Fibroblast of peridontal ligament (primary cell): ENCODE measurements at regions not wholly inside any gene's neighbourhood (a gene's known extent, or its start where the extent isn't known, plus 50 kb on each side); places are given as distances from the start of the nearest gene placed in this dataset.

Experiments
- DNase-seq: peaks from one replicate; pipeline ENCODE4 v3.0.0-alpha.2; 2010; ENCODE audit errors: extremely low read depth

DNA sequence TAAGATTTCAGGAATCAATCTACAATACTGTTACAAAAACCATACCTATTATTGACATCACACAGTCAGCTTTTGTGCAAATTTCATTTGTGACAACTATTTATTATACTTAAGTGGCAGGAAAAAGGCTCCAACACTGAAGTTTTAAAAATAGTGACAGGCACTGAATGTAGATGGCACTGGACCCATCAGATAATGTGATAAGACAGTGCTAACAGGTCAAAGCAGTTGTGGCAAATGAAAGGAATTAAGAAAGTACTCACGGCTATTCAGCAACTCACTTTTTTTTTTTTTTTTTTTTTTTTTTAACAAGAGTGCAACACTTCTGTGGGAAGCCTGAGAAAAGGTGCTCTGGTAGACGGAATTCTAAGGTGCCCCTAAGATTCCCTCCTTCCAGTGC, 115.0 kb upstream of the MEF2C start:
- DNase-seq, result no peak

- no peak for DNase-seq
Measured at GRCh38 chr5:88984040-88984439, 101.1 kb upstream of the MEF2C start.

DNA sequence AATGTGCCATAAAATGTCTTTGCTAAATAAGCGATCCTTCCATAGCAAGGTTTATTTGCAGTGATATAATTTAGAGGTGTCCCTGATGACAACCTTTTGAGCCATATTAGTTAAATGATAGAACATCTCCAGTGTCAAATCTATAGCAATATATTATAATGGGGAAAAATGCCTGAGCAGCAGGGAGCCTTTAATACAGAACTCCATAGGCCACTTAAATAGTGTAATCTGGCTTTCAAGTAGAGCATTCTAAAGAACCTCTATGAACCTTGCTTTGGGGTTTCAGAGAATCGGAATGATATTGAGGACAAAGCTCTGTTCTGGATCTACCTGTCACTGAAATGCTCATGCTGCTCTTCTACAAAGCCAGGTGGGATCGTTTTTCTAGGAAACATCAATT, 96.7 kb upstream of the MEF2C start:
- no peak for DNase-seq

GRCh38 chr5:88979244-88979643, 96.3 kb upstream of the MEF2C start:
- DNase-seq, result peak; percentile 70

GRCh38 chr5:88976914-88977313, 93.9 kb upstream of the MEF2C start:
- DNase-seq, result no peak

- DNase-seq, result no peak
Measured at GRCh38 chr5:88967633-88968585, 84.9 kb upstream of the MEF2C start.

DNA sequence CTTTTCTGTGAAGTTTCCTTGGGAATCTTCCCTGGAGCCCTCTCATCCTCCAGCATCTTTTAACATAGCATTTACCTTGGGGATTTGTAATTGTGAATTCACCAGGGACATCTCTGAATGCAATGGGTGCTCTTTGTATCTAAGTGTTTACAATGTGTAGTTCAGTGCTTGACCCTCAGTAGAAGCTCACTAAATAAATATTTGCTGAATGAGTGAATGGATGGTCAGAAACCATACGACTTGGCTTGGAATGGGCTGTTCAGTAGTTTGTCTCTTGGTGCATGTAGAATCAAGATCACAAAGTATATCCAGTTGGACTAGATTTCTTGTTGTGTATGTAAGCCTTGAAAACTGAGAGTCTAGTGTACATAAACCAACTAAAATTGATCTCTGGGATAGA, 81.8 kb upstream of the MEF2C start:
- no peak for DNase-seq

GRCh38 chr5:88957013-88957412, 74.0 kb upstream of the MEF2C start:
- no peak for DNase-seq

- no peak for DNase-seq
Measured at GRCh38 chr5:88956416-88956815, 73.4 kb upstream of the MEF2C start.

GRCh38 chr5:88955403-88955802, 72.4 kb upstream of the MEF2C start:
- DNase-seq, result no peak

DNA sequence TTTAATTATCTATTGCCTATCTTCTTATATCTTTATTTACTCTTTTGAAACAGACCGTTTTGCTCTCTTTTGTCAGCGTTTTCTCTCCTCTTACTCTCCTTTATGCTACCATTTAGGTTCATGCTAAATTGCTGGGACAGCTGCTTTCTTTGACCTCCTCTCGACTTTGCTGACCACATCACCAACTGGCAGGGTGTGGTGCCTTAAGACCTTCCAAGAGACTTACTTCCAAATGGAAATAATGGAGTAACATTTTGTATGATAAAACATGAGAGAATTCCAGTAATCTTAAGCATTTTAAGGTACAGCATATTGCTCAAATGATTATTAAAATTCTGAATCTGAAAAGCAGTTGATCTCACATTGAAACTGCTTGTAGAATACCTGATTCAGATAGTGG, 71.5 kb upstream of the MEF2C start:
- DNase-seq, result peak; percentile 37

DNA sequence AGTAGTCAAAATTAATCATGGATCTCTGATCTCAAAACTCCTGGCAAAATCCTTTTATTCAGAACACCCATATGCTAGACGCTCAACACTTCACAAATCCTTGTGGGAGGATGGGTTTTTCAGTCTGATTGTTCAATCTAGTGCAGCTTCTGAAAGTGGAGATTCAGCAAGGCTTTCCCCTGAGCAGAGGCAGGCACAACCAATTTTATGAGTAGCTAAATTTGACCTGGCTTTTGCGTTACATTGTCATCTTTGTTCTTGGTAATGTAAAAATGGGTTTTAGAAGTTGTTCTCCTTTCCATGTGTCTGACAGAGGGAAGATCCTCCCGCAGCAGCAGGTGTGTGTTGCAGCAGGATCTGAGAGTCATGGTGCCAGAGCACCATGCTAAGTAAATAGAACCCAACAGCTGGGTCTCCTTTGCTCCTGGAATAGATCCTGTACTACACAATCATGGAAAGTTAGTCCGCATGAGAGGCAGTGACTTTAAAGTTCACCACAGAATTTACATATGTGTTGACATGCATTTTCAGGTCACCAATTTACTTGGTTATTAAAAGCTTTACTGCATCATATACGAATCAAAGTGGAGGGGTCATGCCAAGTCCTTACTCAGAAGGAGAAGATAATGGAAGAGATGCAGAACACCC, 70.1 kb upstream of the MEF2C start:
- DNase-seq, result no peak

DNA sequence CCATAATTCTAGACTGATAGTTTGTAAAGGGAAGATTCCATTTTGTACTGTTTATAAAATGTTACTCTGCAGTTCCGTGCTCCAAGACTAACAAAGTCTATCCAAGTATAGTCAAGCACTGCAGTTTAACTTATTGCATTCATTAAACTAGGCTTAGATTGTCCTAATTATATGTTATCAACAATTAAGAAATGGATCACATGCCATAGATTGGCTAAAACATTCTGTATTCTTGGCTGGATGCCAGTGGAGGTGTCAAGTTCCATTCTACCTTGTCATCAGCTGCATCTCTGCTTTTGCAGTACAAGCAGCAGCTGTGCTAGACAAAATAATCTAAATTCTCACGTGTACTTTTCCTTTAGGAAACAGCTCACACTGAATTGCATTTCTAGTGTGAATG, 69.4 kb upstream of the MEF2C start:
- peak; percentile 15 for DNase-seq

GRCh38 chr5:88951457-88951856, 68.5 kb upstream of the MEF2C start:
- no peak for DNase-seq

DNA sequence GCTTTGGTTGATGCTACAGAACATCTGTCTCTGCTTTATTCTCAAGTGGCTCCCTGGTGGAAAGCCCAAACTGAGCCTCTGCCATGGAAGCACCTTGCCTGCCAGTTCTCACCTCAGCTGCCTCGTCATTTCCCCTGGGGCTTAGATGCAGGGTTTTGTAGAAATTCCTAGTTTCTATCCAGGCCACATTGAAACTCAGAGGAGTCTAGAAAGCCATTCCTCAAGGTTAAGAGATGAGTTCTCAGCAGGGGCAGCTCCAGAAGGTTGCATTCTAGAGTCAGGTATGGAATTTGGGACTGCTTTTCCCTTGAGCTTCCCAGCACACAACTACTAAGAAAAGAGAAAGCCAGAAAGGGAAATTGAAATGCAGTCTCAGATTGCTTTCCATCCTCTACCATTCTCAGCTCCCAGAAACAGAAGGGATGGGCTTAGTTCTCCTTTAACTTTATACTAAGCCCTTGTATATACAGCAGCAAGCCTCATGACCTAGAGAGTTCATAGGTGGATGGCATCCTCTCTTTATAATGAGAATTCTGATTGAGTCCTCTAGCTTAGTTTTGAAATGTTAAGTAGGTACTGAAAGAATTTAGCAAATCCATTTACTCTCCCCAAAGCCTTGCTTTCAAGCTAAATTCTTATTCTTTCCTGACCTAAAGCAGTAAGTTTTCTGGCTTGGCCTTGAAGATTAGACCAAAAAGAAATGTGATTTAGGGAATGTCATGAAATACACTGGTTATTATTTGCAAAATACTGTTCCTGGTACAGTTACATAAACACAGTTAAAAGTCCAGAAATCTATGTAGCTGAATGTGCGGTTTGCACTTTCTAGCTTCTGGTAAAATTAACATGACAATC, 66.0 kb upstream of the MEF2C start:
- DNase-seq, result no peak

DNA sequence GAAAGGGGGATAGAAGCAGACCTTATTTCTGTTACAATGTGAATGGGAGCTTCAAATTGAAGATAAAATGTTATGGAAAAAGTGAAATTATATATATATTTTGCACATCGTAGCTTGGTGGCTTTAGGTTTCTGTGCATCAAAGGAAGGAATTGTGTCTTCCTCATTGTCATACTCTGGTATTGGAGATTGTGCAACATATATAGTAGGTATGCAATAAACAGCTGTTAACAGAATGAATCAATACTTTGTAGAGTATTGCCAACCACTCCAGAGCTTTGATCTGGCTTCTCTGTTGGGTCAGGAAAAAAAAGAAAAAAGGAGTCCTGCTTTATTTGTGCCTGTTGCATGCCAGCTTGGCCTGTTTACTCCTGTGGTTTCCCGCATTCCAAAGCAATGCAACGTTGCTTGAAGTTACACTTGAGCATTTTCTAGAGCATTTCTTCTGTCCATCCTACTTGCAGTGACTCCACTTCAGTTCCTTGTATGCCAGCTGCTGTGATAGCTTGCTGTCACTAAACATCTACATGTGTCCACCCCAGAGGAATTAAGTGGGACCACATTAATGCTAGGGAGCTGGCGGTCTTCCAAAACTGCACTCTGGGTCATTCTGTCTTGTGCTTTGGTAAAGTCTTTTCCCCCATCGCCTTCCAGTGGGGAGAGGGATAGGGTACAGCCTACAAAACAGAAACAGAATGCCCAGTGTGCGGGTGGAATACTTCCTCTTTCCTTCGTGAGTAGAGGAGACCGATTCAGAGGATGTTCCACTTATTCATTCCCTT, 62.0 kb upstream of the MEF2C start:
- peak; percentile 73 for DNase-seq

DNA sequence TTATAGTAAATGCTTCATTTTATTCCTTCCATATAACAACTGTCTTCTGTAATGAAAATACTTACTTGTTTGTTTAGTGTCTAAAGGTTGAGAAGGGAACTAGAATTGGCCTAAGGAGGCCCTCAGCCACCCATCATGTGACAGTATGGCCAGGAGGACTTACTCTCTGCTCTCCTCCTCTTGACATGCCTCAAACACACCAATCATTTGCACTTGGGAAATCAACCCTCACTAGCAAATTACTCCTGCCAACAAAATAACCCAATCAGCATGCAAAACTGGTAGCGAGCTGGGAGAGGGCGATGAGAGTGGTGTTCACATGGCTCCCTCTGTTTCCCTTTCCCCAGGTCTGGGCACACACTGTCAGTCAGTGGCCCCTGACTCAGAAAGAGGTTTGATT, 58.6 kb upstream of the MEF2C start:
- no peak for DNase-seq

- peak; percentile 35 for DNase-seq
Measured at GRCh38 chr5:88940713-88941112, 57.7 kb upstream of the MEF2C start.

DNA sequence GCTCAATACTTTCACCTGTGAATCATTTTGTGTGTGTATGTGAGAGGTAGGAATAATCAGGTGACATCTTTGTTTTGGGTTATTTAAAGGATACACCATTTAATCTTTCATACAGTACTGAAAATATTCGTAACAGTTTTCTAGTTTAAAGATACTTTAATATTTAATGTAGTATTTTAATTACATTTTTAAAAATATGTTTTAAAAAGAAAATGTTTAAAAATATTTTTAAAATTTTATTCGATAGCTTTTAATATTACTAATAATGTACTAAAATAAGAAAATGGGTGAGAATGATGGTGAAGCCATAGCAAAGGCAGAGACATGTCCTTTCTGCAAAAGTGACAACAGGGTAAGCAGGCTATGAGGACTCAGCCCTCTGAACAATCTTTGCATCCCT, 56.3 kb upstream of the MEF2C start:
- no peak for DNase-seq

GRCh38 chr5:88938488-88938887, 55.5 kb upstream of the MEF2C start:
- DNase-seq, result no peak

GRCh38 chr5:88937406-88937805, 54.4 kb upstream of the MEF2C start:
- no peak for DNase-seq

DNA sequence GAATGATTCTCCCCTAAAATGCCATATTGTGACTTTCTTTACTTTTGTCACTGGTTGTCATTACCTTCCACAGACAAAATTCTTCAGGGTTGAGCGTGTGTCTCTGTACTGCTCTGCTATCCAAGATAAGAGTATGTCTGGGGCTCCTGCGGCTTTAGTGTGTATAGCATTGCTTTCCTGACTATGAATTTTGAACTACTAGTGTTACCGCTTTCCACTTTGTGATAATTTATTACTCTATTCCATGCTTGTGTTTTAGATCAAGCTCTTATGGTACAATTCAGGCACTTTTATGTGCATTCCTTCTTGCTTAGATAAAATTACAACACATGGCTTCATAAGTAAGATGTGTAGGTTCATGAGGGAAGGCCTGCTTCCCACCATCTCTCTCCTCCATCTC, 51.5 kb upstream of the MEF2C start:
- DNase-seq, result no peak
